Fibroblast of skin of back (primary cell): ENCODE measurements at regions not wholly inside any gene's neighbourhood (a gene's known extent, or its start where the extent isn't known, plus 50 kb on each side); places are given as distances from the start of the nearest gene placed in this dataset.
"Not testable (repeated sequence)": the region's sequence is repeated elsewhere in the genome, so short reads cannot be mapped to it uniquely, and the experiment has no call there.

Experiments used
- DNase-seq: peaks from one replicate; pipeline ENCODE4 v3.0.0-alpha.2; 2013

GRCh38 chr20:50450881-50451752 lies 59.1 kb upstream of the PTPN1 start:
- peak; percentile 64 for DNase-seq

DNA sequence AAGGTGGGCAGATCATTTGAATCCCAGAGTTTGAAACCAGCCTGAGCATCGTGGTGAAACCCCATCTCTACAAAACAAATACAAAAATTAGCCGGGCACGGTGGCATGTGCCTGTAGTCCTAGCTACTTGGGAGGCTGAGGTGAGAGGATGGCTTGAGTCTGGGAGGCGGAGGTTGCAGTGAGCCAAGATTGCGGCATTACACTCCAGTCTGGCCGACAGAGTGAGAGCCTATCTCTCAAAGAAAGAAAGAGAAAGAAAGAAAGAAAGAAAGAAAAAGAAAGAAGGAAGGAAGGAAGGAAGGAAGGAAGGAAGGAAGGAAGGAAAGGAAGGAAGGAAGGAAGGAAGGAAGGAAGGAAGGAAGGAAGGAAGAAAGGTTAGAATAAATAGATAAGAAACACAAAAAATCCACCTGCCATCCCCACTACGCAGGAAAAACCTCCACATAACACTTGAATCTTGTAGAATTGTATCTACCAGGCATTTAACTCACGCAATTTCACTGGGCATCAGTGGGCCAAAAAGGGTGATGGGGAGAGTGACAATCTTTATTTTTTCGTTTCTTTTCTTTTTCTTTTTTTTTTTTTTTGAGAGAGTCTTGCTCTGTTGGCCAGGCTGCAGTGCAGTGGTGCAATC lies 58.3 kb upstream of the PTPN1 start:
- DNase-seq, result not testable (repeated sequence)

- DNase-seq, result no peak
These were observed 56.5 kb upstream of the PTPN1 start for GRCh38 chr20:50453533-50454244.

DNA sequence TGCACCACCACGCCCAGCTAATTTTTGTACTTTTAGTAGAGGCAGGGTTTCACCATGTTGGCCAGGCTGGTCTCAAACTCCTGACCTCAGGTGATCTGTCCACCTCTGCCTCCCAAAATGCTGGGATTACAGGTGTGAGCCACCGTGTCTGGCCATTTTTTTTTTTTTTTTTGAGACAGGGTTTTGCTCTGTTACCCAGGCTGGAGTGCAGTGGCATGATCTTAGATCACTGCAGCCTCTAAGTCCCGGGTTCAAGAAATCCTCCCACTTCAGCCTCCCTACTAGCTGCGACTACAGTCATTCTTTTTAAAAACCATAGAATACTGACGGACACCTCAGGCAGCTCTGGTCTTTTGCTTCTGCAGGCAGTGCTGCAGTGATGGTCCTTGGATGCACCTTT lies 54.9 kb upstream of the PTPN1 start:
- DNase-seq, result not testable (repeated sequence)

DNA sequence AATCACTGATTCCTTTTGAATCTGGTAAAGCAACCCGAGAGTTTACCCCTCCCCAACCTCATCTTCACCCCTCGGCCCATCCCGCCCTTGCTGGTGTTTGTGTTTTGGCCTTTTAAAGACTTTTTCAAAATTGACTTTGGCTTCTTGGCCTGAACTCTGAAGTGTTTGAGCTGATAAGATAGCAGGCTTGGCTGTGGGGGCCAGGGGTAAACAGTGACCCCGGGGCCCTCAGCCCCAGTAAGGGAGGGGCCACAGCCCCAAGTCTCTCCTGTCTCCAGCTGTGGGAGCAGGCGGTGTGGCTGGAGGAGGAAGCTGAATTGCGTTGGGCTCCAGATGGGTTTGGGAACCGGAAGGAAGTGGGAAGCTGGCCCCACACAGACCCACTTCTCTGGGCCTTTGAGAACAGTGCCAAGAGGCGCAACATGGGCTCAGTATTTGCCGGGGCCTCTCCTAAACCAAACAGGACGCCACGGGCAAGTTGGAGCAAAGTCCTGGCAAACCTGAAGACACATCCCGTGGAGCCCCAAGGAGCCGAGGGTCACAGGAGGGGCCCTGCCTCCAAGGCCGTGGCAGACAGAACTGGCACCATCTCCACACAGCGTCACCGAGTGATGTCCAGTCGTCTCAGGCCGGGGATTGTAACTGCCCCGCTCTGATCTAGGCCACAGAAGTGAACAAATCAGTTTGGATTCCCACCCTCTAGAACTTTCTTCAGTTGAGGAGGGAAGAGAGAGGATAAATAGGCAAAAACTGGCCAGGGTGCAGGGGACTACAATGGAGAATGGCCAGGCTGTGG lies 54.3 kb upstream of the PTPN1 start:
- no peak for DNase-seq

DNA sequence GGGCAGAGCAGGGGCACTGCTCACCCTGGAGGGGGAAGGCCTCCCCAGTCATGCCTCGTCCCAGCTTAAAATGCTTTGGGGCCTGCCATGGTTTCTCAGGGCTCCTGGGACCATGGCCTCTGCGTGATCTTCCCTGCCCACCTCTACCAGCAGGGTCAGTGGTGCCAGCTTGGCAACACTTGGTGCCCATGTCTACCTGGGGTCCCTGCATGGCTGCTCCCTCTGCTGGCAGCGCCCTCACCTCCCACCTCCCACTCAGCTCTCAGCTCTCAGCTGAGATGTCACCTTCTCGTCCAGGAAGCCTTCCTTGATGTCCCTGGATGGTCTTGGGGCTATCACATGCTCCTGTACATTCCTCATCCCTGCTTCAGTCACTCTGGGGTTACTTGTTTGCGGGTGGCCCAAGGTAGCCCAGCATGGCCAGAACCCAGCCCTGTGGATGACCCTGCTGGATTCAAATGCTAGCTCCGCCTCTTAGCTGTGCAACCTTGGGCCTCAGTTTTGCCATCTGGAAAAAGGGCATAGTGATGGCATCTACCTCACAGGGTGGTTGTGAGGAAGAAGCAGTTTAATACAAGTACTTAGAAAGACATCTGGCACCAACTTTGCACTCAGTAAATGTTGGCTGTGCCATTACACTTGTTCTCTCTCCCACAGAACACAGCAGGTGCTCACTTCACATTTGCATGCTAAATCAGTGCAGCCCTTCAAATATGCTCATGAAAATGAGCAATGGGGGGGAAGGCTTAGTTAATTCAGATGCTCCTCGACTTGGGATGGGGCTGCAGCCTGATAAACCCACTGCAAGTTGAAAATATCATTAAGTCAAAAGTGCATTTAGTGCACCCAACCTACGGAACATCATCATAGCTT lies 53.5 kb upstream of the PTPN1 start:
- no peak for DNase-seq

GRCh38 chr20:50459124-50459918 lies 50.9 kb upstream of the PTPN1 start:
- DNase-seq, result no peak

DNA sequence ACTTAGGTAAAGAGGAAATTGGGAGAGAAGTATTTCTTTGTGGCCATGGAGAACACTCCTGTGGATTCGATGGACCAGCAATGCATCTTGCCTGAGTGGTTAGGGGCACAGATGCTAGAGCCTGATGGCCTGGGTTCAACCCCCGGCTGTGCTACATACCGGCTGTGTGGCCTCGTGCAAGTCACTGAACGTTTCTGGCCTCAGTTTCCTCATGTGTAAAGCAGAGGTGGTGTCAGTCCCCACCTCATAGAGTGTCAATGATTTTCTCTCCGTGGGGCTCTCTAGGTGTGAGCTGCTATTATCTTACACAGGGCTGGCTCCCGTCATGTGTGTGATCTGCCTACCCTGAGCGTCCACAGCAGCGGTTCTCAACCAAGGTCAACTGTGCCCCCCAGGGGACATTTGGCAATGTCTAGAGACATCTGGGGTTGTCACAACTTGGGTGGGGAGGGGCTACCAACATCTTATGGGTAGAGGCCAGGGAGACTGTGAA lies 50.0 kb upstream of the PTPN1 start:
- no peak for DNase-seq
